Stimulated activated CD8-positive, alpha-beta memory T cell treated with anti-CD3 and anti-CD28 coated beads, Interleukin-7, amount 100 ng/mL, for 48 hours (primary cell): ENCODE measurements at regions not wholly inside any gene's neighbourhood (a gene's known extent, or its start where the extent isn't known, plus 50 kb on each side); places are given as distances from the start of the nearest gene placed in this dataset.

Experiments
- DNase-seq, 2 donors: peaks; one replicate each; pipeline ENCODE4 v3.0.0-alpha.2; 2020; ENCODE audit warnings: low read depth in 1 of 2; ENCODE audit errors: extremely low read depth in 1 of 2

DNA sequence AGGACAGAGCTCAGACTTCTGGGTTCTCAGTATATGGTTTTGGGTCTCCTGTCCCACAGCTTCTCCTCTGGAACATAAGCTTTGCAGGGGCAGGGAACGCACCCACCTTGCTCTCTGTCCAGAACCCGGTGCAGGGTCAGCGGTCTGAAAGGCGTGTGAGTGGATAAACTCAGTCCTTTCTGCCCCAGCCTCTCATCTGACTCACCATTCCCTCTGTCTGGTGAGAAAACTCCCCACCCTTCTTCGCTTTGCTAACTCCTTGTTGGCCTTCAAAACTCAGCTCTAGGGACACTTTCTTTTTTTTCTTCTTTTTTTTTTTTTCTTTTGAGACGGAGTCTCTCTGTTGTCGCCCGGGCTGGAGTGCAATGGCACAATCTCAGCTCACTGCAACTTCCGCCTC, 68.9 kb upstream of the NUP50 start:
- no peak for DNase-seq

DNA sequence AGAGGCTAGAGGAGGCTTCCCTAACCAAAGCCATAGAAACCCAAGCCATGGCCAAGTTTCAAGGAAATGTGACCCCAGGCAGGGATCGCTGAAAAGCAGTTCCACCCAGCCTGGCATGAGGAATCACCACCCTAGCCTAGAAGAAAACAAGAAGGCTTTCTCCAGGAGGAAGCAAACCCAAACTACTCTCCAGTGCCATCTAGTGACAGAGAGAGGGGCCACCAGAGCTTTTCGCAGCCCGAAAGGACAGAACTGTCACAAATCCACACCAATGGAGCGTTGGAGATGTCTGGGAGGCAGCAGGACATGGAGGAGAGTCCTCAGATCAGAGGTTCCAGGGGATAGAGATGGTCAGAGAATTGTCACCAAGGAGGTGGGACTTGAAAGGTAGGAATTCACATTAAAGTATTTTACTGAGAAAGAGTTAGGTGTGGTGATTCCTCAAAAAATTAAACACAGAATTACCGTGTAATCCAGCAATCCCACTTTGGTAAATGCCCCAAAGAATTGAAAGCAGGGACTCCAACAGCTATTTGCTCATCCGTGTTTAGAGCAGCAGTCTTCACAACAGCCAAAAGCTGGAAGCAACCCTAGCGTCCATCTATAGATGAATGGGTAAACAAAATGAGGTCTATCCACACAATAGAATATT, 67.3 kb upstream of the NUP50 start:
- peak in 1 of 2 donors; percentile 34 for DNase-seq

DNA sequence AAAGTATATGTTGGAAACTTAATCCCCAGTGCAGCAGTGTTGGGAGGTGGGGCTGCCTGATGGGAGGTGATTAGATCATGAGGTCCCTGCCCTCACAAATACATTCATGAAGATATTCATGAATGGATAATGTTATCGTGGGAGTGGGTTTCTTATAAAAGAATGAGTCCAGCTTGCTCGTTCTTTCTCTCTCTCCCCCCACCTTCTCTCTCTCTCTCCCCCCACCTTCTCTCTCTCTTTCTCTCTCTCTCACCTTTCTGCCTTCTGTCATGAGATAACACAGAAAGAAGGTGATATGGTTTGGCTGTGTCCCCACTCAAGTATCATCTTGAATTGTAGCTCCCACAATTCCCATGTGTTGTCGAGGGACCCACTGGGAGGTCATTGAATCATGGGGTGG, 66.7 kb upstream of the NUP50 start:
- no peak for DNase-seq

DNA sequence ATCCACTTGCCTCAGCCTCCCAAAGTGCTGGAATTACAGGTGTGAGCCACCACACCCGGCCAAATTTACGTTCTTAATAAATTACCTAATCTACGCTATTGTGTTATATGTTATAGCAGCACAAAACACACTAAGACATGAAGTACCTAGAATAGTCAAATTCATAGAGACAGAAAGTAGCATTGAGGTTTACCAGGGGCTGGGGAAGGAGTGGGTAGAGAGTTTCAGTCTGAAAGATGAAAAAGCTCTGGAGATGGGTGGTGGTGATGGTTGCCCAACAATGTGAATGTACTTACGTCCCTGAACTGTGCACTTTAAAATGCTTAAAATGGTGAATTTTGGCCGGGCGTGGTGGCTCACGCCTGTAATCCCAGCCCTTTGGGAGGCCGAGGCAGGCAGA, 65.7 kb upstream of the NUP50 start:
- no peak for DNase-seq

DNA sequence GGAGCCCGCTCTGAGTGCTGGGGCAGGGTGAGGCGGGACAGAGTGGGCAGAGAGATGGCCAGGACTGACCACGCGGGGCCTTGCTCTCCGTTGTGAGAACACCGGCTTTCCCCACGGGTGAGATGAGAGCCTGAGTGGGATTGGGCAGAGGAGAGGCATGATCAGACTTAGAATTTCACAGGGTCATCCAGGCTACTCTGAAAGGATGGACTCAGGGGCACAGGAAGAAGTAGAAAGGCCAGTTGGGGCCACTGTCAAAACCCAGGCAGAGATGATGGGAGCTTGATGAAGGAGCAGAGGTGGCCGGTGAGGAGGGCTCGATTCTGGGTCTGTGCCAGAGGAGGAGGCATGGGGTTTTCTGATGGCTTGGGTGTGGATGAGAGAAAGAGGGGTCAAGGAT, 63.8 kb upstream of the NUP50 start:
- no peak for DNase-seq

DNA sequence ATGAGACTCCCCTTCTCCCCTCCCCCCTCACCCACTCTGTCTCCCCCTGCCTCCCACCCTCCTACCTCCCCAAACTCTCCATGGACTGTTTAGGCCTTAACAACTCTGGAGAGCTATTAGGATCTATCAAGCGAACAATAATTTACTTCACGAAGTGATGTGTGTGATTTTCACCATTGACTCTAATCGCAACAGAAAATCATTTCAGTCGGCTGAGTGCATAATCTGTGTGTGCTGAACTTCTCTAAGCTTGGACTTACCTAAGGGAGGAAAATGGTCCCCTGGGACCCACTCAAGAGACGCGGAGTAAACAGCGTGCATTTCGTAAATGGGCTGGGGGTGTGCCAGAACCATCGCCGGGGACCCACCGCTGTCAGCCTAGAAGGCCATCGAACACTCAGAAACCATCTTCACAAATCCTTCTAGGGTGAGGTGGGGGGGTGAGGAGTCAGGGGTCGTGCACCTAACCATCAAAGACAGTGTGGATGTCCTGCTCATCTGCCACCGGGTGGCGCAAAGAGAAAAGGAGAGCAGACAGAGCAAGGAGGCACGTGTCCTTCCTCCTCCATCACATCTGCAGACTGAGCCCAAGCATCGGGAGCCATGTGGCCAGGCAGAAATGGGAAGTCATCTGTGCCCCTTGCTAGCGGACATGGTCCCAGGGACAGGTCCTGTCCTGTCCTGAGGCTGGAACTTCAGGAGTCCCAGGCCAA, 62.1 kb upstream of the NUP50 start:
- peak in 1 of 2 donors; percentile 20 for DNase-seq

DNA sequence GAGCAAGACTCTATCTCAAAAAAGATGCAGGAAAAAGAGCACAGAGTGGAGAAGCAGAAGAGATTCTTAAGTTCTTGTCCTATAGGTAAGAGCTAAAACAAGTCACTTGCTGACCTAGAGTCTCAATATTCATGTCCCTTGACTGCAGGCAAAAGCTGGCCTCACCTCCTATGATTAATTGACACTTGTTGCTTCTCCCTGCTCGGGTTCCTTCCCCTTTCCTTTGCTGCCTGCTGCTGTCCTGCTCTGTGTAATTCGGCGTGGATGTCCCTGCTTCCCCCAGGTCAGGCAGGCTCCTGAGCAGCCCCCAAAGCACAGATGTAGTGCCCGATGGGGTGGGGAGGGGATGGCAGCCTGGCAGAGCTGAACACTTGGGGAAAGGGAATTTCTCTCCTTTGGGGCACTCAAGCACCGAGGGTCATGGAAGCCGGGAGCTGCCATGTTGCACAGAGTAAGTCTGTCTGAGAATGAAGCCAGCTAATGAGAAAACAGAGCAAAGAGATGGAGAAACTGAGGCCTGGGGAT, 60.8 kb upstream of the NUP50 start:
- no peak for DNase-seq

DNA sequence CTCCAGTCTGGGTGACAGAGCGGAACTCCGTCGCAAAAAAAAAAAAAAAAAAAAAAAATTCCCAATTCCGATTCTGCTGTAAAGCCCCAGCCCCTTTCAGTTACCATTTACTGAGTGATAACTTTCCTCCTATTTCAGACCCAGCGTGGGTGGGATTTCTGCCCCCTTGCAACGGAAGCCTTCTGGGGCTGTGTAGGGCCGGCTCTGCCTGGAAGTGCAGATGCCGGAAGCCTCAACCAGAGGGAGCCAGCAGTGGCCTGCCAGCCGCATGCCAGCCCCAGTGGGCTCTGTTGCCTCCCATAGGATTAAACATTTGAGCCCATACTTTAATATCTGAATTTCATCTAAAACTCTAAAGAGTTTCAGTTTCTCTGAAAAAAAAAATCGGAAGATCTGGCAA, 60.0 kb upstream of the NUP50 start:
- no peak for DNase-seq

DNA sequence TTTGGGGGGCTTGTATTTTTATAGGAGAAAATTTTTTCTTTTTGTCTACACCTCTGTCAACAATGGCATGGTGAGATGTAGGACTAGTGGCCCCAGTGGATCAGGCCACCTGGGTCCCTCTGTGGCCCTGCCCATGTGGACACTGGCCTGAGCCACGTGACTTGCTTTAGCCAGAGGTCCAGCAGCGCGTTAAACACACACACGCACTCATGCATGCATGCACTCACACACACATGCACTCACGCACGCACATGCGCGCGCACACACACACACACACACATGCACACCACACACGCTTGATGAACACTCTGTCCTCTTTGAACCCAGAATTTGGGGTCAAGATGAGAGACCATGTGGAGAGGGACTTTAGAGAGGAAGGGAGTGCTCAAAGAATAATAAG, 59.4 kb upstream of the NUP50 start:
- no peak for DNase-seq

DNA sequence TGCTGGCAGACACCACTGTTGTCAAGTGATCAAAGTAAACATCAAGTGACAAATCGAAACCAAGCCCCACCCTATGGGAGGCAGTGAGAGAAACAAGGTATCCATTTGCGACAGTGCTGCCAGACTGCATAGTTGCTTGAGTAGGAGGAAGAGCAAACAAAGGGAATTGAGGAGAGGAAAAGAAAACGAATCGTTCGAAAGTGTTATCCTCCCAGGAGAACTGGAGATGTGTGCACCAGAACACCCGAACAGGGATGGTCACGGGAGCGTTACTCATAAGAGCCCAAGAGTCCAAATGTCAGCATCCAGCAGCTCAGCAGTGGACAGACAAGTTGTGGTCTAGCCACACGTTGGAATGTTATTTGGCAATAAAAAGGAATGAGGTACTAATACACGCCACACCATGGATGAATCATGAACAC, 58.4 kb upstream of the NUP50 start:
- no peak for DNase-seq

DNA sequence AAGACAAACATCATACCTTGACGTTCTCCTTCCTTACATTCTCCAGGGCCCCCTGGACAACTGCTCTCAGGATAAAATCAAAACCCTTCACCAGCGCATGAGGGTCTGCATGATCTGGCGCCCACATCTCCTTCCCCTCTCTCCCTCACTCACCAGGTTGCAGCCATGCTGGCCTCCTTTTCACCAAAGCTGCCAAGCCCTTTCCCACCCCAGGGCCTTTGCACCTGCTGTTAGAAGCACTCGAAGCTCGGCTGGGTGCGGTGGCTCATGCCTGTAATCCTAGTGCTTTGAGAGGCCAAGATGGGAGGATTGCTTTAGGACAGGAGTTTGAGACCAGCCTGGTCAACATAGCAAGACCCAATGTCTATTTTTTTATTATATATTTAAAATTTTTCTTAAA, 56.1 kb upstream of the NUP50 start:
- no peak for DNase-seq

DNA sequence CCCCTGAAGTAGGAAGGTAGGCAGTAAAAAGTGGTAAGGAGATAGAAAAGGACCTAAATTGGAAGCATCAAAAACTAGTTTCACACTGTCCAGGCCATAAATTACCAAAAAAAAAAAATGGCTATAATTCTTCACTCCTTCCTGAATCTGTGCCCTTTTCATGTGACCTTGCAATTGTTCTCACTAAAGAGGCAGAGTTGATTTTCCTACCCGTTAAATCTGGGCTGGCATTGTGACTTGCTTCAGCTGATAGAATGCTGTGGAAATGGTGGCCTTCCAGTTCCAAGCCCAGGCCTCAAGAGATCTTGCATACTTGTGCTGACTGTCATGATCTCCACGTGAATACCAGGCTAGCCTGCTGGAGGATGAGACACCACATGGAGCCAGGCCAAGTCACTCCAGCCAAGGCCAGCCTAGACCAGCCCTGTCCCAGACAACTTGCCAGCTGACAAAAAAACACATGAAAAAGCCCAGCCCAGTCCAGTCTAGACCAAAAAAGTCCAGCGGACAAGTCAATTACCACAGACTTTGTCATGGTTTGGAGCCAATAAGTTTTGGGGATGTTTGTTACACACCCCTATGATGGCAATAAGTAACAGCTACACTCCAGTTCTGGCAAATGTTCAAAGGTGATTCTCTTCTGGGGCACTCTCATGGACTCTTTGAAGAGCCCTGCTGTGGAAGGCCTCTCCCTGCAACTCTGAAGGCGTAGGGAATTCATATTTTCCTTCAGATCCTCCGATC, 51.4 kb upstream of the NUP50 start:
- DNase-seq: no peak
